ENCODE measurements at regions not wholly inside any gene's neighbourhood (a gene's known extent, or its start where the extent isn't known, plus 50 kb on each side); places are given as distances from the start of the nearest gene placed in this dataset.

DNA sequence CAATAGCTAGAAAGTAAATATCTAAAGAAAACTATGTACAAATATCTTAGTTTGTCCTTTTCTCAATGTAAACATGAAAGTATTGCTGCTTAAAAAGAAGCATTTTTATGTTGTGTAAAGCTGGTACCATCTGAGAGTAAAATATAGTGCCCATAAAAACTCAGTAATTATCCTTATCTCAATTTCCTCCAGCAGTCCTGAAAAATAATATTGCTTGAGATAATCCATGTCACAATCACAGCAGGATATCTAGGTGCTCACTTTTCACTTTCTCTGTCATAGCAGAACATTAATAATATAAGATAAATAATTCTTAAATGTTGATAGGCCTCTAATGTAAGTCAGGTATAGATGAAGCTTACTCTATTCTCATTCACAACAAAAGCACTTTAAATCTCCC is 285.5 kb downstream of the ZBBX start:
- no TSS peak for BruUV-seq (replicated peaks)
- Histone ChIP-seq H3K79me2 (ENCODE audit: insufficient read depth, low read length) (no peaks in the 10 kb centered on the region), H3K4me1 (ENCODE audit: insufficient read depth, low read length) (no peaks in the 10 kb centered on the region), H3K36me3 (replicated peaks in 1 of 2; ENCODE audit: control insufficient read depth in 1 of 2, insufficient read depth in 2 of 2, low read length in 2 of 2) (no peaks in the 10 kb centered on the region), H3K27me3 (ENCODE audit: control insufficient read depth in 1 of 2, insufficient read depth in 2 of 2, low read length in 2 of 2) (no peaks in the 10 kb centered on the region; a peak in 1 of 5 replicates), H3K4me2 (ENCODE audit: low read depth, low read length) (no peak overlapping the region), H3K4me3 (replicated peaks in 1 of 3; ENCODE audit: insufficient read depth in 1 of 3, low read depth in 2 of 3, low read length in 3 of 3) (no peak overlapping the region), H2AFZ (ENCODE audit: low read length) (no peak overlapping the region), H4K20me1 (ENCODE audit: insufficient read depth, low read length) (no peaks in the 10 kb centered on the region), H3K9ac (ENCODE audit: insufficient read depth, low read depth, low read length) (no peak overlapping the region), H3K27ac (ENCODE audit: extremely low read length, insufficient read depth, low read length) (no peak overlapping the region), H3K9me3 (ENCODE audit: low read length) (no peaks in the 10 kb centered on the region)
- TF ChIP-seq ZNF354B (CRISPR knock-in tag; IDR thresholded peaks at IDR 0.05) = no peak
- intact Hi-C loops (cut with micrococcal nuclease; ENCODE audit: unreplicated experiment) = no loop called here
- in situ Hi-C loops (cut with HindIII; ENCODE audit: extremely low pct_ligation_motif_present, low pct_unique_long_range_greater_than_20kb) = no loop called here
- POLR2A ChIA-PET = no interaction called here
- FAIRE-seq = no peak
- no peak for DNase-seq (ENCODE audit: low spot score)
- CTCF ChIA-PET (ENCODE audit: low intra/inter-chr PET ratio, low total read pairs) = no interaction called here
- ATAC-seq = no peak

DNA sequence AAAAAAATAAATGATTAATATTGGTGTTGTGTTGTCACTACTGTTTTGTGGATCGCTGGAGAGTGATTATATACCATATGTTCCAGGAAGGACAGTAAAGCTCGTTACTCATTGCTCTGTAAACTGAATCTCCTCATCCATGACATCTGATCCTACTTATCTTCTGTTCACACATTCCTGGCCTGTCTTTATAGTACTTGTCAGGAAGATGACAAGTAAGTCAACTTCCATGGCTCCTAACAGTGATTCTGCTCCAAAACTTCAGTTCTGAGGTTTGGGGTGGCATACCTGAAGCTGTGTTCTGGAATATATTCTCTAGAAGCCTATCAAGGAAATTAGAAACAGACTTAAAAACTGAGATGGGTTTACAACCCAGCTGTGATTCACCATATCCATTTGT is 288.9 kb downstream of the ZBBX start:
- Histone ChIP-seq H3K9me3 (ENCODE audit: low read length) (no peaks in the 10 kb centered on the region), H2AFZ (ENCODE audit: low read length) (no peak overlapping the region), H3K27ac (ENCODE audit: extremely low read length, insufficient read depth, low read length) (no peak overlapping the region), H3K4me2 (ENCODE audit: low read depth, low read length) (no peak overlapping the region), H3K4me1 (ENCODE audit: insufficient read depth, low read length) (no peaks in the 10 kb centered on the region), H3K27me3 (ENCODE audit: control insufficient read depth in 1 of 2, insufficient read depth in 2 of 2, low read length in 2 of 2) (no peaks in the 10 kb centered on the region; a peak in 1 of 5 replicates), H3K9ac (ENCODE audit: insufficient read depth, low read depth, low read length) (no peak overlapping the region), H3K79me2 (ENCODE audit: insufficient read depth, low read length) (no peaks in the 10 kb centered on the region), H3K36me3 (replicated peaks in 1 of 2; ENCODE audit: control insufficient read depth in 1 of 2, insufficient read depth in 2 of 2, low read length in 2 of 2) (no peaks in the 10 kb centered on the region), H3K4me3 (replicated peaks in 1 of 3; ENCODE audit: insufficient read depth in 1 of 3, low read depth in 2 of 3, low read length in 3 of 3) (no peak overlapping the region), H4K20me1 (ENCODE audit: insufficient read depth, low read length) (no peaks in the 10 kb centered on the region)
- no peak for FAIRE-seq
- DNase-seq (ENCODE audit: low spot score) = no peak
- intact Hi-C loops (cut with micrococcal nuclease; ENCODE audit: unreplicated experiment) = no loop called here
- WGBS (ENCODE audit: low lambda C conversion rate) = 0% methylated on average over 2 of the region's 2 CpGs
- TF ChIP-seq KDM5B (CRISPR knock-in tag; IDR thresholded peaks at IDR 0.05; ENCODE audit: borderline replicate concordance) (no peak), HNF4A (CRISPR knock-in tag; IDR thresholded peaks at IDR 0.05) (no peak), ZNF589 (CRISPR knock-in tag; conservative IDR thresholded peaks at IDR 0.05) (no peak)
- TF ChIP-seq, protein P1, sequence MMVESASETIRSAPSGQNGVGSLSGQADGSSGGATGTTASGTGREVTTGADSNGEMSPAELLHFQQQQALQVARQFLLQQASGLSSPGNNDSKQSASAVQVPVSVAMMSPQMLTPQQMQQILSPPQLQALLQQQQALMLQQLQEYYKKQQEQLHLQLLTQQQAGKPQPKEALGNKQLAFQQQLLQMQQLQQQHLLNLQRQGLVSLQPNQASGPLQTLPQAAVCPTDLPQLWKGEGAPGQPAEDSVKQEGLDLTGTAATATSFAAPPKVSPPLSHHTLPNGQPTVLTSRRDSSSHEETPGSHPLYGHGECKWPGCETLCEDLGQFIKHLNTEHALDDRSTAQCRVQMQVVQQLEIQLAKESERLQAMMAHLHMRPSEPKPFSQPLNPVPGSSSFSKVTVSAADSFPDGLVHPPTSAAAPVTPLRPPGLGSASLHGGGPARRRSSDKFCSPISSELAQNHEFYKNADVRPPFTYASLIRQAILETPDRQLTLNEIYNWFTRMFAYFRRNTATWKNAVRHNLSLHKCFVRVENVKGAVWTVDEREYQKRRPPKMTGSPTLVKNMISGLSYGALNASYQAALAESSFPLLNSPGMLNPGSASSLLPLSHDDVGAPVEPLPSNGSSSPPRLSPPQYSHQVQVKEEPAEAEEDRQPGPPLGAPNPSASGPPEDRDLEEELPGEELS (CRISPR knock-in tag; IDR thresholded peaks at IDR 0.05) = no peak
- TF ChIP-seq, protein P2, sequence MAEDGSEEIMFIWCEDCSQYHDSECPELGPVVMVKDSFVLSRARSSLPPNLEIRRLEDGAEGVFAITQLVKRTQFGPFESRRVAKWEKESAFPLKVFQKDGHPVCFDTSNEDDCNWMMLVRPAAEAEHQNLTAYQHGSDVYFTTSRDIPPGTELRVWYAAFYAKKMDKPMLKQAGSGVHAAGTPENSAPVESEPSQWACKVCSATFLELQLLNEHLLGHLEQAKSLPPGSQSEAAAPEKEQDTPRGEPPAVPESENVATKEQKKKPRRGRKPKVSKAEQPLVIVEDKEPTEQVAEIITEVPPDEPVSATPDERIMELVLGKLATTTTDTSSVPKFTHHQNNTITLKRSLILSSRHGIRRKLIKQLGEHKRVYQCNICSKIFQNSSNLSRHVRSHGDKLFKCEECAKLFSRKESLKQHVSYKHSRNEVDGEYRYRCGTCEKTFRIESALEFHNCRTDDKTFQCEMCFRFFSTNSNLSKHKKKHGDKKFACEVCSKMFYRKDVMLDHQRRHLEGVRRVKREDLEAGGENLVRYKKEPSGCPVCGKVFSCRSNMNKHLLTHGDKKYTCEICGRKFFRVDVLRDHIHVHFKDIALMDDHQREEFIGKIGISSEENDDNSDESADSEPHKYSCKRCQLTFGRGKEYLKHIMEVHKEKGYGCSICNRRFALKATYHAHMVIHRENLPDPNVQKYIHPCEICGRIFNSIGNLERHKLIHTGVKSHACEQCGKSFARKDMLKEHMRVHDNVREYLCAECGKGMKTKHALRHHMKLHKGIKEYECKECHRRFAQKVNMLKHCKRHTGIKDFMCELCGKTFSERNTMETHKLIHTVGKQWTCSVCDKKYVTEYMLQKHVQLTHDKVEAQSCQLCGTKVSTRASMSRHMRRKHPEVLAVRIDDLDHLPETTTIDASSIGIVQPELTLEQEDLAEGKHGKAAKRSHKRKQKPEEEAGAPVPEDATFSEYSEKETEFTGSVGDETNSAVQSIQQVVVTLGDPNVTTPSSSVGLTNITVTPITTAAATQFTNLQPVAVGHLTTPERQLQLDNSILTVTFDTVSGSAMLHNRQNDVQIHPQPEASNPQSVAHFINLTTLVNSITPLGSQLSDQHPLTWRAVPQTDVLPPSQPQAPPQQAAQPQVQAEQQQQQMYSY (CRISPR knock-in tag; IDR thresholded peaks at IDR 0.05) = no peak
- BruUV-seq (replicated peaks) = no TSS peak
- ATAC-seq = no peak
- ChIA-PET POLR2A (no interaction called here), CTCF (ENCODE audit: low intra/inter-chr PET ratio, low total read pairs) (no interaction called here)
- in situ Hi-C loops (cut with HindIII; ENCODE audit: extremely low pct_ligation_motif_present, low pct_unique_long_range_greater_than_20kb) = no loop called here

All from HepG2 (cell line).